ENCODE measurements at regions not wholly inside any gene's neighbourhood (a gene's known extent, or its start where the extent isn't known, plus 50 kb on each side); places are given as distances from the start of the nearest gene placed in this dataset.

- Mint-ChIP-seq H3K36me3 (ENCODE audit: low read depth) (no peaks in the 10 kb centered on the region), H3K27ac (ENCODE audit: unreplicated experiment) (no peak overlapping the region)
These were observed 389.4 kb downstream of the TEX13C start for GRCh38 chrX:125709074-125709473.

GRCh38 chrX:125709532-125709931, 389.9 kb downstream of the TEX13C start:
- H3K36me3 Mint-ChIP-seq (ENCODE audit: low read depth), result no peaks in the 10 kb centered on the region
- no peaks in the 10 kb centered on the region for H3K27me3 Mint-ChIP-seq (ENCODE audit: low read depth)
- TF ChIP-seq, protein P1, sequence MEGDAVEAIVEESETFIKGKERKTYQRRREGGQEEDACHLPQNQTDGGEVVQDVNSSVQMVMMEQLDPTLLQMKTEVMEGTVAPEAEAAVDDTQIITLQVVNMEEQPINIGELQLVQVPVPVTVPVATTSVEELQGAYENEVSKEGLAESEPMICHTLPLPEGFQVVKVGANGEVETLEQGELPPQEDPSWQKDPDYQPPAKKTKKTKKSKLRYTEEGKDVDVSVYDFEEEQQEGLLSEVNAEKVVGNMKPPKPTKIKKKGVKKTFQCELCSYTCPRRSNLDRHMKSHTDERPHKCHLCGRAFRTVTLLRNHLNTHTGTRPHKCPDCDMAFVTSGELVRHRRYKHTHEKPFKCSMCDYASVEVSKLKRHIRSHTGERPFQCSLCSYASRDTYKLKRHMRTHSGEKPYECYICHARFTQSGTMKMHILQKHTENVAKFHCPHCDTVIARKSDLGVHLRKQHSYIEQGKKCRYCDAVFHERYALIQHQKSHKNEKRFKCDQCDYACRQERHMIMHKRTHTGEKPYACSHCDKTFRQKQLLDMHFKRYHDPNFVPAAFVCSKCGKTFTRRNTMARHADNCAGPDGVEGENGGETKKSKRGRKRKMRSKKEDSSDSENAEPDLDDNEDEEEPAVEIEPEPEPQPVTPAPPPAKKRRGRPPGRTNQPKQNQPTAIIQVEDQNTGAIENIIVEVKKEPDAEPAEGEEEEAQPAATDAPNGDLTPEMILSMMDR (IDR thresholded peaks at IDR 0.05), result no peak
- H3K4me1 Mint-ChIP-seq (ENCODE audit: low read depth), result no peaks in the 10 kb centered on the region
- DNase-seq (ENCODE audit: low spot score), result peak; percentile 68
- H3K9me3 Mint-ChIP-seq (ENCODE audit: low read depth), result peaks cover 29% of the 10 kb centered on the region
- H3K27ac Mint-ChIP-seq (ENCODE audit: unreplicated experiment), result no peak overlapping the region
- H3K4me3 Mint-ChIP-seq (ENCODE audit: unreplicated experiment), result no peak overlapping the region

More at GRCh38 chrX:125709074-125709473, 389.4 kb downstream of the TEX13C start:
- DNase-seq (ENCODE audit: low spot score), result no peak
- H3K9me3 Mint-ChIP-seq (ENCODE audit: low read depth), result peaks cover 30% of the 10 kb centered on the region
- H3K4me1 Mint-ChIP-seq (ENCODE audit: low read depth), result no peaks in the 10 kb centered on the region
- TF ChIP-seq, protein P1 (IDR thresholded peaks at IDR 0.05), result no peak
- no peaks in the 10 kb centered on the region for H3K27me3 Mint-ChIP-seq (ENCODE audit: low read depth)
- H3K4me3 Mint-ChIP-seq (ENCODE audit: unreplicated experiment), result no peak overlapping the region

DNA sequence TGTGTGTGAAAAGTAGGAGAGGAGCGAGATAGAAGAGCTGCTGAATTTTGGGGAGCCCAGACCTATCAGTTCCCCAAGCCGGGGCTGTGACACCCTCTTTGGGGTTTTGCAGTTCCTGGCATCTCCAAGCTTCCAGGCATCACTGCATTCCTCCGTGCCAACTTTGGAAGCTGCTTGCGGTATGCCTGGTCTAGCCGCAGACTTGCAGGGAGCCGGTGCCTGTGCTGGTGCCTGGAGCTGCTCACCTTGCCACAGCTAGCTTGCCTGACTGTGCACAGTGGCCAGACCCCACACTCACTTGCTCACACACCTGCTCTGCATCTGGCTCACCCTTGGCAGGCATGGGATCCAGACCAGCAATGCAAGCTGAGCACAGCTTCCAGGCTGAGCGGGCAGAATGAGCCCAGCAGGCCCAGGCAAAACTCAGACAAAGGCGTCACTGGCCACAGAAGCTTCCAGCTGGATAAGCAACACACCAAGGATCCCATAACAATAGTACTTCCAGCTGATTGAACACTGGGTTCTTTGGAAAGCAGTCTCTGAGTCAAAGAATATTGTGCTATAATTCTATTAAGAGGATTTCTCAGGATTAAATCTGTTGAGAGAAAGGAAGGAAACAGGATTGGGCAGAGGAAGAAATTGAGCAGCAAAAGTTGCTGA, 390.9 kb downstream of the TEX13C start:
- no peaks in the 10 kb centered on the region for H3K36me3 Mint-ChIP-seq (ENCODE audit: low read depth)
- peaks cover 28% of the 10 kb centered on the region for H3K9me3 Mint-ChIP-seq (ENCODE audit: low read depth)
- no peaks in the 10 kb centered on the region for H3K4me1 Mint-ChIP-seq (ENCODE audit: low read depth)
- H3K27ac Mint-ChIP-seq (ENCODE audit: unreplicated experiment), result no peak overlapping the region
- no peak overlapping the region for H3K4me3 Mint-ChIP-seq (ENCODE audit: unreplicated experiment)
- no peaks in the 10 kb centered on the region for H3K27me3 Mint-ChIP-seq (ENCODE audit: low read depth)
- TF ChIP-seq, protein P1 (IDR thresholded peaks at IDR 0.05), result no peak
- DNase-seq (ENCODE audit: low spot score), result peak; percentile 59

DNA sequence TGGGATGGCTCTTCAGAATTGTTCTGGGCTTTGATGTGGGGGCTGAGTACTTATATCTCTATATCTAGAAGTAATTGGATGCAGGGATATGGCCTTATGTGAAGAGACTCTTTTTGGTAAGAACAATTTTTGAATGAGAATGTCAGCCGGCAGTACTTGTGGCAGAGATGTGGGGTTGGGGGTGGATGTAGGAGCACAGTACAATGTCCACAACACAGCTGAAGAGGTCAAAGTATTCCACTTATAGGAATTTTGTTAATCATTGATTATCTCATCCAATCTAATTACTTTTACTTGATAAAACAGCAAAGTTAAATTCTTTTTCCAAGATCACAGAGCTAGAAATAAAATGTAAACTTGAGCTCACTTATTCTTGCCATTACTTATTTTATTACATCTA, 391.4 kb downstream of the TEX13C start:
- no peak overlapping the region for H3K27ac Mint-ChIP-seq (ENCODE audit: unreplicated experiment)
- no peak overlapping the region for H3K4me3 Mint-ChIP-seq (ENCODE audit: unreplicated experiment)
- no peaks in the 10 kb centered on the region for H3K27me3 Mint-ChIP-seq (ENCODE audit: low read depth)
- H3K9me3 Mint-ChIP-seq (ENCODE audit: low read depth), result peaks cover 33% of the 10 kb centered on the region
- H3K36me3 Mint-ChIP-seq (ENCODE audit: low read depth), result no peaks in the 10 kb centered on the region
- TF ChIP-seq, protein P1 (IDR thresholded peaks at IDR 0.05), result no peak
- no peak for DNase-seq (ENCODE audit: low spot score)
- H3K4me1 Mint-ChIP-seq (ENCODE audit: low read depth), result no peaks in the 10 kb centered on the region

GRCh38 chrX:125713633-125714032, 394.0 kb downstream of the TEX13C start:
- no peaks in the 10 kb centered on the region for H3K27me3 Mint-ChIP-seq (ENCODE audit: low read depth)
- peaks cover 30% of the 10 kb centered on the region for H3K9me3 Mint-ChIP-seq (ENCODE audit: low read depth)
- no peak overlapping the region for H3K4me3 Mint-ChIP-seq (ENCODE audit: unreplicated experiment)
- peak; percentile 68 for DNase-seq (ENCODE audit: low spot score)
- TF ChIP-seq, protein P1 (IDR thresholded peaks at IDR 0.05), result no peak
- H3K4me1 Mint-ChIP-seq (ENCODE audit: low read depth), result no peaks in the 10 kb centered on the region
- no peak overlapping the region for H3K27ac Mint-ChIP-seq (ENCODE audit: unreplicated experiment)
- no peaks in the 10 kb centered on the region for H3K36me3 Mint-ChIP-seq (ENCODE audit: low read depth)

All from chondrocyte (in vitro differentiated cells).